ENCODE measurements at regions not wholly inside any gene's neighbourhood (a gene's known extent, or its start where the extent isn't known, plus 50 kb on each side); places are given as distances from the start of the nearest gene placed in this dataset.

DNA sequence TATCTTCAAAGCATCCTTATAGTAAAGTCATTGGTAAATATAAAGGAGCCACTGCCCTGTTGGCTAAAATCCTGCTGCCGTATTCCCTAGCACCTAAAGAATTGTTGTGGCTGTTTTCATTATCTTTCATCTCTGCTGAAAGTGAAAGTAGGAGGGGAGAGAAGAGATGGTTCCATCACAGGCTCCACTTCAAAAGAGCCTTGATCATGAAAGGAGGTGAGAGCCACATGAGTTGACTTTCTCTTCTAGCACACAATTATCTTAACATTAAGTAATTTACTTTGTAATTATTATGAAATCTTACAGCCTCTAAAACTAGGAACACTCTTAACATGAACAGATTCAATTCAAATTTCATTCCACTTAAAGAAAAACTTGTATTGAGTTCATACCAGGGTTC is 1050.9 kb upstream of the LRRTM1 start:
- TF ChIP-seq CTCF (conservative IDR thresholded peaks at IDR 0.05; ENCODE audit: low read depth, low read length) (no peak), EZH2 (IDR thresholded peaks at IDR 0.05; ENCODE audit: borderline replicate concordance, low read depth, low read length, poor library complexity, severe bottlenecking) (no peak)

Data from A673 (cell line).